ENCODE measurements at regions not wholly inside any gene's neighbourhood (a gene's known extent, or its start where the extent isn't known, plus 50 kb on each side); places are given as distances from the start of the nearest gene placed in this dataset.

- no peak for DNase-seq
Observed at GRCh38 chr12:45634273-45634917, 95.1 kb upstream of the ARID2 start.

GRCh38 chr12:45637242-45637641 is 92.3 kb upstream of the ARID2 start:
- no peak for DNase-seq

- peak; percentile 91 for DNase-seq
Observed at GRCh38 chr12:45637706-45638105, 91.8 kb upstream of the ARID2 start.

- DNase-seq = no peak
Observed at GRCh38 chr12:45638386-45638785, 91.1 kb upstream of the ARID2 start.

GRCh38 chr12:45644541-45644940 is 85.0 kb upstream of the ARID2 start:
- DNase-seq = peak; percentile 62

- no peak for DNase-seq
Observed at GRCh38 chr12:45646851-45647581, 82.5 kb upstream of the ARID2 start.

- DNase-seq = no peak
Observed at GRCh38 chr12:45648070-45648469, 81.4 kb upstream of the ARID2 start.

GRCh38 chr12:45651029-45651428 is 78.5 kb upstream of the ARID2 start:
- DNase-seq = no peak

GRCh38 chr12:45654002-45654665 is 75.4 kb upstream of the ARID2 start:
- DNase-seq = no peak

- peak; percentile 23 for DNase-seq
Observed at GRCh38 chr12:45655186-45655585, 74.3 kb upstream of the ARID2 start.

- DNase-seq = no peak
Observed at GRCh38 chr12:45655743-45656142, 73.8 kb upstream of the ARID2 start.

- no peak for DNase-seq
Observed at GRCh38 chr12:45658020-45658419, 71.5 kb upstream of the ARID2 start.

GRCh38 chr12:45660330-45660729 is 69.2 kb upstream of the ARID2 start:
- peak; percentile 93 for DNase-seq

GRCh38 chr12:45663455-45663854 is 66.1 kb upstream of the ARID2 start:
- DNase-seq = no peak

- no peak for DNase-seq
Observed at GRCh38 chr12:45665941-45666340, 63.6 kb upstream of the ARID2 start.

- DNase-seq = no peak
Observed at GRCh38 chr12:45666396-45666795, 63.1 kb upstream of the ARID2 start.

GRCh38 chr12:45666816-45667215 is 62.7 kb upstream of the ARID2 start:
- DNase-seq = no peak

- no peak for DNase-seq
Observed at GRCh38 chr12:45667761-45668160, 61.7 kb upstream of the ARID2 start.

GRCh38 chr12:45668641-45669040 is 60.9 kb upstream of the ARID2 start:
- no peak for DNase-seq

GRCh38 chr12:45669093-45669492 is 60.4 kb upstream of the ARID2 start:
- DNase-seq = peak; percentile 21

- DNase-seq = no peak
Observed at GRCh38 chr12:45669792-45670191, 59.7 kb upstream of the ARID2 start.

- peak; percentile 50 for DNase-seq
Observed at GRCh38 chr12:45670346-45671065, 59.0 kb upstream of the ARID2 start.

GRCh38 chr12:45671254-45671653 is 58.3 kb upstream of the ARID2 start:
- peak; percentile 80 for DNase-seq

Data from HCEC 1CT (cell line).